ENCODE measurements at regions not wholly inside any gene's neighbourhood (a gene's known extent, or its start where the extent isn't known, plus 50 kb on each side); places are given as distances from the start of the nearest gene placed in this dataset.
A peak's percentile ranks its signal among the peaks of the same experiment; 100 is the strongest.

GRCh38 chr10:91021901-91022300, 101.0 kb upstream of the ANKRD1 start:
- WGBS, 3 donors: 75 to 91% (median 87%) methylated on average over 3 of the region's 3 CpGs
- no peak for DNase-seq
- Histone ChIP-seq H3K9me3 (no peaks in the 10 kb centered on the region), H3K27ac (peak overlapping the region in 1 of 2 donors; percentile 80), H3K4me3 (no peak overlapping the region), H3K36me3 (no peaks in the 10 kb centered on the region), H3K27me3 (no peaks in the 10 kb centered on the region), H3K4me1 (ENCODE audit: insufficient read depth) (peaks cover 20% of the 10 kb centered on the region)
- intact Hi-C loops (cut with DNase I): no loop called here
- TF ChIP-seq POLR2A (IDR thresholded peaks at IDR 0.05): no peak
- TF ChIP-seq CTCF (IDR thresholded peaks at IDR 0.05): no peak
- TF ChIP-seq EP300 (IDR thresholded peaks at IDR 0.05): no peak

DNA sequence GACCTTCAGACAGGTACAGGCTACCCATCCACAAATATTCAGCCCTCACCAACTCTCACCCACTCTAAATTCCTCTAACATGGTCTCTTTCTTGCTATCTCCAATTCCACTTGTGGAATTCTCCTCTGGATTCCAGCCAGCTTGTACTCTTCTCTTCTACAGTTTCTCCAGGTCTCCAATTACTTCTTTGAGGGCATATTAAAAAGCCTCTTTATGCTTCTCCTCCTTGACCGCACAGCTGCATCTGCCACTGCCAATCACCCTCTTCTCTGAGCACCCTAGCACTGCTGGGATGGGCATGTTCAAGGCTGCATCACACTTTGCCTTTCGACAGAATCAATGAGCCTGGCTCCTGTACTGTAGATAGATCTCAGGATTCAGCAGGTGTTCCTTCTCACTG, 101.5 kb upstream of the ANKRD1 start:
- no peaks in the 10 kb centered on the region for H3K9me3 ChIP-seq
- peak overlapping the region in 1 of 2 donors; percentile 80 for H3K27ac ChIP-seq
- no peak overlapping the region for H3K4me3 ChIP-seq
- peaks cover 20% of the 10 kb centered on the region for H3K4me1 ChIP-seq (ENCODE audit: insufficient read depth)
- no peaks in the 10 kb centered on the region for H3K27me3 ChIP-seq
- no peak for DNase-seq
- TF ChIP-seq POLR2A (IDR thresholded peaks at IDR 0.05) (no peak), CTCF (IDR thresholded peaks at IDR 0.05) (no peak), EP300 (IDR thresholded peaks at IDR 0.05) (no peak)
- WGBS, 3 donors: 84 to 92% (median 91%) methylated on average over 2 of the region's 2 CpGs
- intact Hi-C loops (cut with DNase I): no loop called here
- H3K36me3 ChIP-seq: no peaks in the 10 kb centered on the region

DNA sequence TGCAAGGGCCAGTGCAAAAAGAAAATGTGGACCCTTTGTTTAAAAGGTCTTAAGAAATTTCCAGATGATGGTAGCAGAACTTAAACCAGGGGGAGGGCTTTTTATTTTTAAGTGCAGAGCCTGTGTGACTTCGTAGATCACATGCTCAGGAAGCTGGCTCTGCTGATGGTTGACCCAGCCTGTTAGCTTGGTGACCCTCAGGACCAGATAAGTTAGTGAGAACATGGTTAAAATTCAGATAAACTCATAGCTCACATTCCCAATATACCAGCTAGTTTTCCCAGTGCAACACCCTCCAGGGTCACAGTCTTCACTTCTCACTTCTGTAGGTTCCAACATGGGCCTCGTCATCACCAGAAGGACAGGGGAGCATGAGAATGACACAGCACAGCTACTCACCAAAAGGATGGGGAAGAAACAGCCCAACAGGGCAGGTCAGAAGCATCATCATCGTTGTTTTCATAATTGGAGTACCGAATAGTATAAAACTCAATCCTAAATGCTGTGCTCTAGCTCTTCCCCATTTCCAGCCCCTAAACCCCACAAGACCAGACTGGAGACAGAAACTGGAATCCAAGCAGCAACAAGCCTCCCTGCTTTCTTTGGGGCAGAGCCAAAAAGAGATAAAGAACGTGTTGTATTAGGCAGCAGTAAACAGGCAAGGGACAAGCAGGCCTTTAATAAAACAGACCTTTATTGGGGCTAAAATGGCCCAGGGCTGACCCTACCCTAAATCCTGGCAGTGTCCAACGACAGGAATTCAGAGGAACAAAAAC, 102.2 kb upstream of the ANKRD1 start:
- Histone ChIP-seq H3K27me3 (no peaks in the 10 kb centered on the region), H3K4me1 (ENCODE audit: insufficient read depth) (peaks cover 20% of the 10 kb centered on the region), H3K36me3 (no peaks in the 10 kb centered on the region), H3K27ac (peak overlapping the region in 1 of 2 donors; percentile 80), H3K4me3 (no peak overlapping the region), H3K9me3 (no peaks in the 10 kb centered on the region)
- 21 to 38% (median 31%) methylated on average over 6 of the region's 6 CpGs for WGBS, 3 donors
- intact Hi-C loops (cut with DNase I): no loop called here
- no peak for TF ChIP-seq CTCF (IDR thresholded peaks at IDR 0.05)
- no peak for TF ChIP-seq POLR2A (IDR thresholded peaks at IDR 0.05)
- TF ChIP-seq EP300 (IDR thresholded peaks at IDR 0.05): no peak
- peak in 1 of 5 donors; percentile 18 for DNase-seq

- Histone ChIP-seq H3K9me3 (no peaks in the 10 kb centered on the region), H3K4me1 (ENCODE audit: insufficient read depth) (peaks cover 20% of the 10 kb centered on the region), H3K27me3 (no peaks in the 10 kb centered on the region), H3K27ac (peak overlapping the region in 1 of 2 donors; percentile 80), H3K36me3 (no peaks in the 10 kb centered on the region), H3K4me3 (no peak overlapping the region)
- DNase-seq: peak in 1 of 5 donors; percentile 32
- WGBS, 3 donors: 15 to 24% (median 19%) methylated on average over 7 of the region's 7 CpGs
- TF ChIP-seq POLR2A (IDR thresholded peaks at IDR 0.05): no peak
- TF ChIP-seq EP300 (IDR thresholded peaks at IDR 0.05): no peak
- TF ChIP-seq CTCF (IDR thresholded peaks at IDR 0.05): no peak
- intact Hi-C loops (cut with DNase I): no loop called here
These were observed 103.0 kb upstream of the ANKRD1 start for GRCh38 chr10:91023700-91024398.

Measured in ovary (tissue), 7 donors.